ENCODE measurements at regions not wholly inside any gene's neighbourhood (a gene's known extent, or its start where the extent isn't known, plus 50 kb on each side); places are given as distances from the start of the nearest gene placed in this dataset.
A peak's percentile ranks its signal among the peaks of the same experiment; 100 is the strongest.

DNA sequence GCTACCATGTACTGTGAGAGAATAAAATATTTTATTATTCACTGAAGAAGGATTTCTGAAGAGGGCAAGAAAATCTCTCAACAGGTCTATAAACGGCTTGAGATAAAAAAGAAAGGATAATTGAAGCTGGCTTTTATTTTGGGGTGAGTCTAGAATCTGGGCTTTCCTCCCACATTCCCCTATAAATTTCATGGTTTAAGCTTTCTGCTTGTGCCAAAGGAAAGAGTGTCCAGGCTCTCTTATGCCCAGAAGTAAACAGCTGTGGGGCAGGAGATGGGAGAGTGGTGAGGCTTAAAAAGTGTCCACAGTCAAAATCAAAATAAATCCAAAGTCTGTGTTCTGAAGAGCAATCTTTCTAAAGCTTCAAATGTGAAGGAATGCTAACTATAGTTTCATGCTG is 942.2 kb upstream of the MIR17HG start:
- peaks cover 6% of the 10 kb centered on the region for H3K9me3 Mint-ChIP-seq
- no peaks in the 10 kb centered on the region for H3K27me3 Mint-ChIP-seq (ENCODE audit: low read depth)
- TF ChIP-seq, protein P1, sequence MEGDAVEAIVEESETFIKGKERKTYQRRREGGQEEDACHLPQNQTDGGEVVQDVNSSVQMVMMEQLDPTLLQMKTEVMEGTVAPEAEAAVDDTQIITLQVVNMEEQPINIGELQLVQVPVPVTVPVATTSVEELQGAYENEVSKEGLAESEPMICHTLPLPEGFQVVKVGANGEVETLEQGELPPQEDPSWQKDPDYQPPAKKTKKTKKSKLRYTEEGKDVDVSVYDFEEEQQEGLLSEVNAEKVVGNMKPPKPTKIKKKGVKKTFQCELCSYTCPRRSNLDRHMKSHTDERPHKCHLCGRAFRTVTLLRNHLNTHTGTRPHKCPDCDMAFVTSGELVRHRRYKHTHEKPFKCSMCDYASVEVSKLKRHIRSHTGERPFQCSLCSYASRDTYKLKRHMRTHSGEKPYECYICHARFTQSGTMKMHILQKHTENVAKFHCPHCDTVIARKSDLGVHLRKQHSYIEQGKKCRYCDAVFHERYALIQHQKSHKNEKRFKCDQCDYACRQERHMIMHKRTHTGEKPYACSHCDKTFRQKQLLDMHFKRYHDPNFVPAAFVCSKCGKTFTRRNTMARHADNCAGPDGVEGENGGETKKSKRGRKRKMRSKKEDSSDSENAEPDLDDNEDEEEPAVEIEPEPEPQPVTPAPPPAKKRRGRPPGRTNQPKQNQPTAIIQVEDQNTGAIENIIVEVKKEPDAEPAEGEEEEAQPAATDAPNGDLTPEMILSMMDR (conservative IDR thresholded peaks at IDR 0.05): no peak
- no peak overlapping the region for H3K27ac Mint-ChIP-seq (ENCODE audit: unreplicated experiment)
- H3K4me1 Mint-ChIP-seq: no peaks in the 10 kb centered on the region
- peaks cover 2% of the 10 kb centered on the region for H3K36me3 Mint-ChIP-seq (ENCODE audit: low read depth)
- no peak for DNase-seq (ENCODE audit: low read depth, low spot score)
- H3K4me3 Mint-ChIP-seq: no peak overlapping the region

DNA sequence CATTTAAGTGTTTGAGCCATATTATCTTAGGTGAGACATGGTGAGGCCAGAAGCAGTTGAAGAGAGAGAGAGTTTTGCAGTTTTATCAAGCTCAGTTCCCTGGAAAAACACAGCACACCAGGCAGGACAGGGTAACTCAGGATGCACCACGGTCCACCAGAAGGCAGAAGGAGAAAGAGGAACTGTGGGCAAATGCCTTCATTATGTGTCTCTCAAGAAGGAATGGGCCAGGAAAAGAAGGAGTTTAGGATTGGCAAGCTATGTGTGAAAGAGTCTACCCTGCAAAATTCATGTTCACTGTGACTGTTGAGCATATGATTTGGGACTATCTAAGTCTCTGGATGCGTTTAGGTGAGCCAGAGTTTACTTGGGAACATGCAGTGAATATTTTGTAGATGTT is 934.5 kb upstream of the MIR17HG start:
- Mint-ChIP-seq H3K27me3 (ENCODE audit: low read depth) (no peaks in the 10 kb centered on the region), H3K4me1 (peaks cover 8% of the 10 kb centered on the region), H3K36me3 (ENCODE audit: low read depth) (no peaks in the 10 kb centered on the region), H3K27ac (ENCODE audit: unreplicated experiment) (no peak overlapping the region), H3K9me3 (no peaks in the 10 kb centered on the region), H3K4me3 (no peak overlapping the region)
- TF ChIP-seq, protein P1 (conservative IDR thresholded peaks at IDR 0.05): no peak
- no peak for DNase-seq (ENCODE audit: low read depth, low spot score)

DNA sequence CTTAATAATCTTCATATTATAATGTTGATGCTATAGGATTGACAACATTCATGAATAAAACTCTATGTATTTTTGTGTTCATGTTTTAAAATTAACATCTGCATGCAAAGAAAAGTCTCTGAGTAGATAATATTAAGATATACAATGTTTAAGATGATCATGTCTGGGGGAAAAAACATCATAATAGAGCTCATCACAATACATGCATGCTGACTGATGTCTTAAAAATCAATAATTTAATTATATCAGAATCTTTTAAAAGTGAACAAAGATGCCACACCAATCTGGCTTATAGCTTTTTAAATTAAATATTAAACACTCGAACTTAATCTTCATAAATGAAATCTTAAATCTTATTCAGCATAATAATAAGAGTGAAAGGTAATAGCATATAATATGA is 933.9 kb upstream of the MIR17HG start:
- Mint-ChIP-seq H3K27me3 (ENCODE audit: low read depth) (no peaks in the 10 kb centered on the region), H3K27ac (ENCODE audit: unreplicated experiment) (no peak overlapping the region)
- DNase-seq (ENCODE audit: low read depth, low spot score): no peak

DNA sequence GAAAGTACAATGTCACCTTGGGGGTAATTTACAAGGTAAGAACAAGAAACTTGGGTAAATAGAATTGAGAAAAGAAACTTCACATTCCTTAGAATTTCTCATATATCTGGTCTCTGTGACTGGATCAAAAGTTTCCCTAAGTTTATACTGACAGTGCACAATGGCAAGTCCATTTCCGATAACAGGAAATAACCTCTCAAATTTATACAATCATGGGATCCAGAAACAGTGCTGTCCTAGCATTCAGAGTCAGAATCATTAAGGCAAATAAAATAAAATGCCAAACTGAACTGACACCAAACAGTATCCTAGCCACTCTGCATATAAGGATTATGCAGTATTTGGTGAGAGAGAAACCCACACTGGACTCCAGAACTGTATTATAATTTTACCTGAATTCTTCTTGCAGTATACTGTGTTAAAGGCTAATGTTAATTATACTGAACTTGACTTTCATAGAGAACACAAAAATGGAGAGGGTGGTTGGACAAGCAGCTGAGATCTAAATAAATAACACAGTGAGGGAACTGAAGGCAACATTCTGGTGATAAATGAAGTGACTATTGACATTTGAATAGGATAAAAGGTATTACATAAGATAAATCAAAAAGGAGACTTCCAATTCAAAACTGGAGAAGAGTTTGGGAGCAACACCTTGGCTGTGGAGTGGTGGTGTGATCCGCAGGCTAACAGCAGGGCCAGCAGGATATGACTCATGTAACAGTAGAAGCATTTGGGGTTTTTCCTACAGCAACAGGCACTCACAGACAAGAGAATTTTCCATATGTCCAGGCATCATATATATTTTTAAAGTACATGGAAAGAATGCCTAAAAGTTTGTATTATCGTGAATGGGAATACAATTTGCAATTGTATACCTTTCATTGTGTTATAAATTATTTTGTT is 932.5 kb upstream of the MIR17HG start:
- Mint-ChIP-seq H3K27me3 (ENCODE audit: low read depth) (no peaks in the 10 kb centered on the region), H3K9me3 (no peaks in the 10 kb centered on the region), H3K4me1 (peaks cover 8% of the 10 kb centered on the region), H3K36me3 (ENCODE audit: low read depth) (no peaks in the 10 kb centered on the region), H3K4me3 (no peak overlapping the region), H3K27ac (ENCODE audit: unreplicated experiment) (no peak overlapping the region)
- TF ChIP-seq, protein P1 (conservative IDR thresholded peaks at IDR 0.05): no peak
- DNase-seq (ENCODE audit: low read depth, low spot score): no peak

More for the DNA sequence above, 933.9 kb upstream of the MIR17HG start:
- Mint-ChIP-seq H3K9me3 (no peaks in the 10 kb centered on the region), H3K4me3 (no peak overlapping the region), H3K36me3 (ENCODE audit: low read depth) (no peaks in the 10 kb centered on the region), H3K4me1 (peaks cover 8% of the 10 kb centered on the region)
- TF ChIP-seq, protein P1 (conservative IDR thresholded peaks at IDR 0.05): no peak

DNA sequence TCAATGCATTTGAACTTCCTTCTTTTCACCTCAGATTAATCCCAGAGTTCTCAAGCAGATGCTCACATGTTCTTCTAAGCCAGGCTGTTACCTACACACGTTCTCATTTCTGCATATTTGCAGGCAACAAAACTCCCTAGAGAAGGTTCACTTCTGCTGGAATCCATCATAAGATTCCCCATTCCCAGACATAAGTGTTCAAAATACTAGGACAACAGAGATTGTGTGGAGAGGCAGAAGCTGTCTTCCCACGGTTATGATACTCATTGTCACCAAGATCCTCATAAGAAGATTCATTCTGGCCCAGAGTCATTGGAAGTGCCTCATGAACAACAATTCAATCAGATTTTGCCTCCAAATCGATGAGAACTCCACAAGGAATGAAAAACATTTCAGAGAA is 931.6 kb upstream of the MIR17HG start:
- H3K9me3 Mint-ChIP-seq: peaks cover 5% of the 10 kb centered on the region
- TF ChIP-seq, protein P1 (conservative IDR thresholded peaks at IDR 0.05): no peak
- peak overlapping the region; percentile 17 for H3K27ac Mint-ChIP-seq (ENCODE audit: unreplicated experiment)
- H3K4me3 Mint-ChIP-seq: no peak overlapping the region
- no peaks in the 10 kb centered on the region for H3K36me3 Mint-ChIP-seq (ENCODE audit: low read depth)
- peaks cover 8% of the 10 kb centered on the region for H3K4me1 Mint-ChIP-seq
- no peak for DNase-seq (ENCODE audit: low read depth, low spot score)
- H3K27me3 Mint-ChIP-seq (ENCODE audit: low read depth): no peaks in the 10 kb centered on the region
